ENCODE measurements at regions not wholly inside any gene's neighbourhood (a gene's known extent, or its start where the extent isn't known, plus 50 kb on each side); places are given as distances from the start of the nearest gene placed in this dataset.

DNA sequence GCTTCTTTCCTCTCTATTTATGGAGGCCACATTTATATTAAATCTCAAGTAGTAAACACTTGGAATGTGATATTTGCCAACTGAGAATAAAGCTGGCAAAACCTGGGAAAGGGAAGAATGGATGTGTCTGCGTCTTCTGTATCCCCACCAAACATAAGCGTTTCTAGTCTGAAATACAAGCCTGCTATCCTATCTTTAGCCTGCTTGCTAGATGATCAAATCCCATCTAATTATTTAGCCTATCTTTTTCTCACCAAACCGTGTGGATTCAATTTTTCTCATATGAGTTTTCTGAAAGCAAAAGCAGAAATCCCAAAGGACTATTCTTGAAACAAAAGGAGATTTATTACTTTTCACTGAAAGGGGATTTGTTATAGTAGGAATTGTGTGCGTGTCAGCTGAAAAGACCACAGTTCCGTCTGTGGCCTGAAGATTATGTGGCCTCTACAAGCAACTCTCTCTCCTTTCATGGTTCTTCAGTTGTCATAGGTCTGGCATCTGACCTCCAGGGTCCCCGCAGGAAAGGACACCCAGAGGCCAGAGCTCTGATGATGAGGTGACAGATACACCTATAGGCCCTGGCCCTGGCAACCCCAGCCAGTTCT lies 266.0 kb upstream of the MCTP2 start:
- H3K9ac ChIP-seq (ENCODE audit: insufficient read length): no peak overlapping the region
- no peak overlapping the region for H3K27ac ChIP-seq
- TF ChIP-seq POLR2AphosphoS5 (IDR thresholded peaks at IDR 0.05; ENCODE audit: borderline replicate concordance, low read depth, low read length) (no peak), EZH2 (IDR thresholded peaks at IDR 0.05) (no peak), FOXP2 (optimal IDR thresholded peaks at IDR 0.05; ENCODE audit: control extremely low read depth, extremely low read length, insufficient read depth) (no peak)
- H3K36me3 ChIP-seq (ENCODE audit: insufficient read depth, low read length): no peaks in the 10 kb centered on the region
- H3K4me3 ChIP-seq: no peak overlapping the region
- DNase-seq (ENCODE audit: low read depth, low spot score): no peak
- H3K9me3 ChIP-seq (ENCODE audit: low read depth, low read length): no peaks in the 10 kb centered on the region

DNA sequence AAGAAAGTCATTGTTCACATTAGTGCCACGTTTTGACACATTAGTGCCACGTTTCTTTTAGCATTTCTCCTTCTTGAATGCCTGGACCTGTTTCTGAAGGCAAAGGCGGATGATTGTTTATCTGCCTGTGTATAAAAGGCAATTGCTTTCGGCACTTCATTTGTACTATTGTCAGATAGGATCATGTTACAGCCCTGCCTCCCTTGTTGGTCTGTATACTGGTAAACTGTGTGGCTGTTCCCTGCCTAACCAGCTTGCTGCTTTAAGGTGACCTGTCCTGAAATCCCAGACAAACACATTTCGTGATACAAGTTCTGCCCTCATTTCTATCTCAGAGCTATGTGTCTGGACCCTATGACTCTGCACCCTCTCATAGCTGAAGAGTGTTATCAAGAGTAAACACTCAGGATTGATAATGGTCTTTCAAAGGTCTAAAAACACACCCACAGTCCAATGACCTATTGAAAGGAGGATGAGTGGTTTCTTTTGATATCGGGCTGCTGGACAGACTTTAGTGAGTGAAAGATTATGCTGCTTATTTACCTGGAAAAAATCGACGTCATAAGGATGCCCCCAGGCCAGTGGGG lies 276.3 kb upstream of the MCTP2 start:
- TF ChIP-seq POLR2AphosphoS5 (IDR thresholded peaks at IDR 0.05; ENCODE audit: borderline replicate concordance, low read depth, low read length) (no peak), FOXP2 (optimal IDR thresholded peaks at IDR 0.05; ENCODE audit: control extremely low read depth, extremely low read length, insufficient read depth) (no peak), EZH2 (IDR thresholded peaks at IDR 0.05) (no peak)
- no peak overlapping the region for H3K9ac ChIP-seq (ENCODE audit: insufficient read length)
- H3K27ac ChIP-seq: no peak overlapping the region
- no peaks in the 10 kb centered on the region for H3K36me3 ChIP-seq (ENCODE audit: insufficient read depth, low read length)
- H3K4me3 ChIP-seq: no peak overlapping the region
- H3K9me3 ChIP-seq (ENCODE audit: low read depth, low read length): no peaks in the 10 kb centered on the region
- no peak for DNase-seq (ENCODE audit: low read depth, low spot score)

DNA sequence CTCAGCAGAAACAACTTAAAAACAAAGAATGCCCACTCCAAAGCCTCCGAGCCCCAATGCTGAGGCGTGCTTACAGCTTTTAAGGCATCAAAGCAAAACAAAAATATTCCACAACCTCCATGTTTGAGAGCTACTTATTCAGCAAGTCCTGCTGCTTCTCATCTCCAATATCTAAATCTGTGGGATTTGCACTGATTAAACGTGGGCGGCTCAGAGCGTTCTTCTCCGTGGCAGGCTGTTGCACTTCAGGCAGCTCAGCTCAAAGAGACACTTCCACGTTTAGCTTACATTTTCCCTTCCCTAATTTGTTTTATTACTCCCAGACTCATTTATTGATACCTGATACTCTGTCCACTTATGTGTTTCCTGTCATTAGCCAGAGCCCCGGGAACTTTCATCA lies 282.6 kb upstream of the MCTP2 start:
- no peaks in the 10 kb centered on the region for H3K9me3 ChIP-seq (ENCODE audit: low read depth, low read length)
- TF ChIP-seq EZH2 (IDR thresholded peaks at IDR 0.05): no peak
- no peak for TF ChIP-seq FOXP2 (optimal IDR thresholded peaks at IDR 0.05; ENCODE audit: control extremely low read depth, extremely low read length, insufficient read depth)
- no peak for TF ChIP-seq POLR2AphosphoS5 (IDR thresholded peaks at IDR 0.05; ENCODE audit: borderline replicate concordance, low read depth, low read length)
- H3K4me3 ChIP-seq: no peak overlapping the region
- no peak overlapping the region for H3K9ac ChIP-seq (ENCODE audit: insufficient read length)
- no peaks in the 10 kb centered on the region for H3K36me3 ChIP-seq (ENCODE audit: insufficient read depth, low read length)
- no peak overlapping the region for H3K27ac ChIP-seq
- no peak for DNase-seq (ENCODE audit: low read depth, low spot score)

DNA sequence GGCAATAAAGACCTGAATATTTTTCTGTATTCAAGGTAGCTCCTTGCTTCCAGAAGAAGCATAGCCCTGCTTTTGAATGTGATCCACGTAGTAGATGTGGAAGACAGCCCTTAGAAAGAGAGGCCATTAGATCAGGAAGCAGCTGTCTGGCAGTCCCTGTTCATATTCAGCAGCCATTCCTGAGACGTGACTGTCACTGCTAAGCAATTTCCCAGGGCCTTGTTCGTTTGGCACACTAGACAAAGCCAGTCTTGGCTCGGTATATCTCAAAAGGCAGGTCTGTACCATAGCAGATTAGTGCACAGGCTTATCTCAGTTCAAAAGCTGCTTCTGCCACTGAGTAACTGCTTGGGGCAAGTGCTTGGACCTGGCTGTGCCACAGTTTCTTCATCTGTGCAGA lies 287.8 kb upstream of the MCTP2 start:
- Histone ChIP-seq H3K27ac (no peak overlapping the region), H3K9me3 (ENCODE audit: low read depth, low read length) (no peaks in the 10 kb centered on the region), H3K4me3 (no peak overlapping the region), H3K36me3 (ENCODE audit: insufficient read depth, low read length) (no peaks in the 10 kb centered on the region), H3K9ac (ENCODE audit: insufficient read length) (no peak overlapping the region)
- no peak for DNase-seq (ENCODE audit: low read depth, low spot score)
- TF ChIP-seq FOXP2 (optimal IDR thresholded peaks at IDR 0.05; ENCODE audit: control extremely low read depth, extremely low read length, insufficient read depth): no peak
- no peak for TF ChIP-seq EZH2 (IDR thresholded peaks at IDR 0.05)
- TF ChIP-seq POLR2AphosphoS5 (IDR thresholded peaks at IDR 0.05; ENCODE audit: borderline replicate concordance, low read depth, low read length): no peak

DNA sequence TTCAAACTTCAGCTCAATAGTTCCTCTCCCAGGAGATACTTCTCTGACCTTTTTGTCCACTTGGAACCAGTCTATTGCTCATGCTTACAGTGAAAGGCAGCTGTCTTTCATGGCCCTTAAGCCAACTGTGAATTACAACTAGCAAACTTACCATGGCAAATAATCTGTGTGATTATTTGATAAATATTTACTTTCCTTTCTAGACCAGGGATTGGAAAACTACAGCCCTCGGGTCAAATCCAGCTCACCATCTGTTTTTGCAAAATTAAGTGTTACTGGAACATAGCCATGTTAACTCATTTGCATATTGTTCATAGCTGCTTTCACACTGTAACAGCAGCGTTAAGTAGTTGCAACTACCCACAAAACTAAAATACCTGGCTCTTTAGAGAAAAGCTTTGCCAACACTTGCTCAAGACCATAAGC lies 289.1 kb upstream of the MCTP2 start:
- DNase-seq (ENCODE audit: low read depth, low spot score): no peak
- Histone ChIP-seq H3K4me3 (no peak overlapping the region), H3K27ac (no peak overlapping the region), H3K36me3 (ENCODE audit: insufficient read depth, low read length) (no peaks in the 10 kb centered on the region), H3K9me3 (ENCODE audit: low read depth, low read length) (no peaks in the 10 kb centered on the region), H3K9ac (ENCODE audit: insufficient read length) (no peak overlapping the region)
- TF ChIP-seq EZH2 (IDR thresholded peaks at IDR 0.05) (no peak), POLR2AphosphoS5 (IDR thresholded peaks at IDR 0.05; ENCODE audit: borderline replicate concordance, low read depth, low read length) (no peak), FOXP2 (optimal IDR thresholded peaks at IDR 0.05; ENCODE audit: control extremely low read depth, extremely low read length, insufficient read depth) (no peak)

DNA sequence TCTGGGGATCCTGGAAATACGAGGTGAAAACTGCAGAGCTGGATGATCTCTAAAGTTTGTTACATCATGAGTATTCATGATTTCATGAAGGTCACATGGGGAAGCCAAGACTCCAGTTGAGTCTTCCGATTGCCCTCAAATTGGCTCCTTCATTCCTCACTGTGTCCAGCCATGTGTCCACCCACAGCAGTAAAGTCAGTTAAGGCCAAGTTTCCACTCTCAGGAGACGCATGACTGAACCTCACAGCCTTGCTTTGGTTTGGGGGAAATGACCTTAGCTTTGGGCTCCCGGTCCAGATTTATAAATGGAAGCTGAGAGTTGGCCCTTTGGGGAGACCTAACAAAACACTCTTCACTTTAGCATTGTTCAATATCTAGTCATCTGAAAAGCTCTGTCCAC lies 289.7 kb upstream of the MCTP2 start:
- H3K36me3 ChIP-seq (ENCODE audit: insufficient read depth, low read length): no peaks in the 10 kb centered on the region
- no peak for DNase-seq (ENCODE audit: low read depth, low spot score)
- no peak overlapping the region for H3K27ac ChIP-seq
- H3K9me3 ChIP-seq (ENCODE audit: low read depth, low read length): no peaks in the 10 kb centered on the region
- TF ChIP-seq EZH2 (IDR thresholded peaks at IDR 0.05) (no peak), FOXP2 (optimal IDR thresholded peaks at IDR 0.05; ENCODE audit: control extremely low read depth, extremely low read length, insufficient read depth) (no peak)
- H3K9ac ChIP-seq (ENCODE audit: insufficient read length): no peak overlapping the region
- no peak overlapping the region for H3K4me3 ChIP-seq

DNA sequence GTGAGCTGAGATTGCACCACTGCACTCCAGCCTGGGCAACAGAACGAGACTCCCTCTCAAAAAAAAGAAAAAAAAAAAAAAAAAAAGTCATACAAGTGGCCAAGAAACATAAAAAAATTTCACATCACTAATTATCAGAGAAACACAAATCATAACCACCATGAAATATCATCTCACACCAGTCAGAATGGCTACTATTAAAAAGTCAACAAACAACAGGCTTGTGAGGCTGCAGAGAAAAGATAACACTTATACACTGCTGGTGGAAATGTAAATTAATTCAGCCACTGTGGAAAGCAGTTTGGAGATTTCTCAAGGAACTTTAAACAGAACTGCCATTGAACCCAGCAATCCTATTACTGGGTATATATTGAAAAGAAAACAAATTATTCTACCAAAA lies 291.1 kb upstream of the MCTP2 start:
- no peaks in the 10 kb centered on the region for H3K36me3 ChIP-seq (ENCODE audit: insufficient read depth, low read length)

DNA sequence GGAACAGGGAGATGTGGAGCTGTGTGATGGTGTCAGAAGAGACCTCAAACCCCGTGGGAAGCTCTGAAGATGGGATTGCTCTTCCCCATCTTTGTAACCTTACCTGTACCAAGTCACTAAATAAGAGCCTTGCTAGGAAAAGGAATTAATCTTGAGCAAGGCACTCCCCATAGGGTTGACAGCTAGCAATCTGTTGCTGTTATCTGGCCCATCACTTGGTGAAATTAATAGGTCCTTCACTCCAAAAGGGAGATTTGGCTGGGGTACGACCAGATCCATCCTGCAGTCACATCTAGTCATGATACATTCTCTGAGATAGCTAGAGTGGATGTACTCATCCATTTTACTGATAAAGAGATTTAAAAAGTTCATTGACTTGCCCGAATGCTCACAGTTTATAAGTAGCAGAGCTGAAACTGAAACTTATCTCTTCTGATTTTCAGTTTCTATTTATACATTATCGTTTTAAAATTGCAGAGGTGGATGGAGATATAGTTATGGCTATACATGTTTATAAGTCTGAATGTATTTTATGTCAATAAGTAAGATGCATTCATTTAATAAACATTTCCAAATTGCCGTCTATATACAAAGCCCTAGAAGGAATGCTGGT lies 299.1 kb upstream of the MCTP2 start:
- H3K9me3 ChIP-seq (ENCODE audit: low read depth, low read length): no peaks in the 10 kb centered on the region
- no peak for DNase-seq (ENCODE audit: low read depth, low spot score)
- no peak overlapping the region for H3K4me3 ChIP-seq
- no peak overlapping the region for H3K9ac ChIP-seq (ENCODE audit: insufficient read length)
- no peaks in the 10 kb centered on the region for H3K36me3 ChIP-seq (ENCODE audit: insufficient read depth, low read length)
- TF ChIP-seq FOXP2 (optimal IDR thresholded peaks at IDR 0.05; ENCODE audit: control extremely low read depth, extremely low read length, insufficient read depth) (no peak), POLR2AphosphoS5 (IDR thresholded peaks at IDR 0.05; ENCODE audit: borderline replicate concordance, low read depth, low read length) (no peak), EZH2 (IDR thresholded peaks at IDR 0.05) (no peak)
- H3K27ac ChIP-seq: no peak overlapping the region

More for the DNA sequence above, 291.1 kb upstream of the MCTP2 start:
- Histone ChIP-seq H3K9ac (ENCODE audit: insufficient read length) (no peak overlapping the region), H3K4me3 (no peak overlapping the region), H3K27ac (no peak overlapping the region), H3K9me3 (ENCODE audit: low read depth, low read length) (no peaks in the 10 kb centered on the region)
- TF ChIP-seq POLR2AphosphoS5 (IDR thresholded peaks at IDR 0.05; ENCODE audit: borderline replicate concordance, low read depth, low read length) (no peak), EZH2 (IDR thresholded peaks at IDR 0.05) (no peak), FOXP2 (optimal IDR thresholded peaks at IDR 0.05; ENCODE audit: control extremely low read depth, extremely low read length, insufficient read depth) (no peak)
- DNase-seq (ENCODE audit: low read depth, low spot score): no peak

Measured in SK-N-MC (cell line).